Muscle of arm (tissue), 1 donor: ENCODE measurements at regions not wholly inside any gene's neighbourhood (a gene's known extent, or its start where the extent isn't known, plus 50 kb on each side); places are given as distances from the start of the nearest gene placed in this dataset.

Experiments
- DNase-seq: peaks from one replicate; pipeline ENCODE4 v3.0.0-alpha.2; 2013

- no peak for DNase-seq
These were observed 108.7 kb upstream of the KCNJ15 start for GRCh38 chr21:38148046-38148445.

- no peak for DNase-seq
These were observed 105.7 kb upstream of the KCNJ15 start for GRCh38 chr21:38151021-38151645.

- DNase-seq, result no peak
These were observed 100.6 kb upstream of the KCNJ15 start for GRCh38 chr21:38156200-38156599.

GRCh38 chr21:38159355-38159754 is 97.4 kb upstream of the KCNJ15 start:
- peak; percentile 65 for DNase-seq

GRCh38 chr21:38165466-38166172 is 91.2 kb upstream of the KCNJ15 start:
- DNase-seq, result peak; percentile 57

GRCh38 chr21:38166173-38166535 is 90.6 kb upstream of the KCNJ15 start:
- no peak for DNase-seq

- no peak for DNase-seq
These were observed 89.4 kb upstream of the KCNJ15 start for GRCh38 chr21:38167345-38167744.

- no peak for DNase-seq
These were observed 86.5 kb upstream of the KCNJ15 start for GRCh38 chr21:38170283-38170682.

- no peak for DNase-seq
These were observed 85.8 kb upstream of the KCNJ15 start for GRCh38 chr21:38170704-38171682.

- DNase-seq, result no peak
These were observed 85.0 kb upstream of the KCNJ15 start for GRCh38 chr21:38171723-38172344.

GRCh38 chr21:38173276-38174035 is 83.3 kb upstream of the KCNJ15 start:
- DNase-seq, result no peak

- peak; percentile 57 for DNase-seq
These were observed 81.5 kb upstream of the KCNJ15 start for GRCh38 chr21:38175306-38175705.

- no peak for DNase-seq
These were observed 78.7 kb upstream of the KCNJ15 start for GRCh38 chr21:38177919-38178652.

GRCh38 chr21:38178653-38179470 is 77.9 kb upstream of the KCNJ15 start:
- DNase-seq, result no peak

GRCh38 chr21:38179511-38179910 is 77.3 kb upstream of the KCNJ15 start:
- no peak for DNase-seq

- no peak for DNase-seq
These were observed 75.7 kb upstream of the KCNJ15 start for GRCh38 chr21:38181096-38181495.

GRCh38 chr21:38182370-38182985 is 74.3 kb upstream of the KCNJ15 start:
- no peak for DNase-seq

- no peak for DNase-seq
These were observed 72.8 kb upstream of the KCNJ15 start for GRCh38 chr21:38183961-38184360.

- no peak for DNase-seq
These were observed 70.0 kb upstream of the KCNJ15 start for GRCh38 chr21:38186661-38187270.
